ENCODE measurements at regions not wholly inside any gene's neighbourhood (a gene's known extent, or its start where the extent isn't known, plus 50 kb on each side); places are given as distances from the start of the nearest gene placed in this dataset.

- no peak for TF ChIP-seq ZNF462 (CRISPR knock-in tag; IDR thresholded peaks at IDR 0.05)
- no peak for TF ChIP-seq EZH2phosphoT487 (IDR thresholded peaks at IDR 0.05; ENCODE audit: unreplicated experiment)
- no peak for TF ChIP-seq STAT1 (IDR thresholded peaks at IDR 0.05; ENCODE audit: unreplicated experiment)
- TF ChIP-seq REST (IDR thresholded peaks at IDR 0.05; ENCODE audit: unreplicated experiment), result no peak
Measured at GRCh38 chr9:118230329-118230728, 526.1 kb downstream of the TLR4 start (continued).

- no peak overlapping the region for H3K4me3 Mint-ChIP-seq
- no peaks in the 10 kb centered on the region for H3K4me1 Mint-ChIP-seq
- Histone ChIP-seq H3K4me3 (no peak overlapping the region), H3K79me2 (replicated peaks; ENCODE audit: insufficient read depth) (no peaks in the 10 kb centered on the region), H3K4me2 (no peak overlapping the region), H3F3A (replicated peaks; ENCODE audit: low read depth) (no peaks in the 10 kb centered on the region), H3K36me3 (ENCODE audit: insufficient read depth) (no peaks in the 10 kb centered on the region), H3K27ac (ENCODE audit: low read depth) (no peak overlapping the region), H3K9me2 (ENCODE audit: insufficient read depth) (no peaks in the 10 kb centered on the region; the same call in 1 of the 2 replicates), H3K4me1 (ENCODE audit: insufficient read depth) (no peaks in the 10 kb centered on the region), H3K27me3 (ENCODE audit: insufficient read depth) (no peaks in the 10 kb centered on the region), H2AFZ (no peak overlapping the region), H4K20me1 (replicated peaks; ENCODE audit: insufficient read depth) (no peaks in the 10 kb centered on the region)
- H3K36me3 Mint-ChIP-seq (ENCODE audit: low read depth), result peaks cover 5% of the 10 kb centered on the region; the same call in 2 of the 3 replicates
- H3K27me3 Mint-ChIP-seq (ENCODE audit: insufficient read depth, low read depth, poor library complexity), result no peaks in the 10 kb centered on the region
- H3K27ac Mint-ChIP-seq, result no peak overlapping the region
- DNase-seq (ENCODE audit: low spot score), result no peak
- peaks cover 64% of the 10 kb centered on the region for H3K9me3 Mint-ChIP-seq
- no peak for ATAC-seq
- no peak for TF ChIP-seq REST (IDR thresholded peaks at IDR 0.05; ENCODE audit: unreplicated experiment)
- TF ChIP-seq POLR2AphosphoS5 (IDR thresholded peaks at IDR 0.05; ENCODE audit: low read depth), result no peak
- TF ChIP-seq CREB1 (CRISPR knock-in tag; IDR thresholded peaks at IDR 0.05; ENCODE audit: low read depth), result no peak
- no peak for TF ChIP-seq EZH2 (IDR thresholded peaks at IDR 0.05; ENCODE audit: low read depth, unreplicated experiment)
Measured at GRCh38 chr9:118236625-118237024, 532.4 kb downstream of the TLR4 start.

Measured in GM23338 (cell line).